Chondrocyte (in vitro differentiated cells): ENCODE measurements at regions not wholly inside any gene's neighbourhood (a gene's known extent, or its start where the extent isn't known, plus 50 kb on each side); places are given as distances from the start of the nearest gene placed in this dataset.

Source experiments
- DNase-seq: peaks from one replicate; pipeline ENCODE4 v3.0.0; 2021; ENCODE audit warnings: mixed read lengths, low spot score
- H3K27ac Mint-ChIP-seq: one replicate; pipeline ENCODE4 v1.8.0; 2021; ENCODE audit warnings: mild to moderate bottlenecking, moderate library complexity, mixed read lengths; ENCODE audit not compliant: unreplicated experiment
- H3K27me3 Mint-ChIP-seq: 2 replicates; pipeline ENCODE4 v1.8.0; 2021; ENCODE audit warnings: low read depth, mixed read lengths
- H3K36me3 Mint-ChIP-seq: 2 replicates; pipeline ENCODE4 v1.8.0; 2021; ENCODE audit warnings: low read depth, mixed read lengths
- H3K4me1 Mint-ChIP-seq: 2 replicates; pipeline ENCODE4 v1.8.0; 2021; ENCODE audit warnings: low read depth, mild to moderate bottlenecking, mixed read lengths
- H3K4me3 Mint-ChIP-seq: one replicate; pipeline ENCODE4 v1.8.0; 2021; ENCODE audit warnings: mild to moderate bottlenecking, moderate library complexity, mixed read lengths; ENCODE audit not compliant: unreplicated experiment
- H3K9me3 Mint-ChIP-seq: 2 replicates; pipeline ENCODE4 v1.8.0; 2021; ENCODE audit warnings: low read depth, mixed read lengths
- TF ChIP-seq, protein P1 (sequence below): fragments of 200-600 bp; sonication (generic); IDR thresholded peaks from 2 replicates; pipeline ENCODE4 v1.5.0; 2021; ENCODE audit warnings: antibody characterized with exemption, mild to moderate bottlenecking, moderate library complexity

- DNase-seq = no peak
- Mint-ChIP-seq H3K36me3 (no peaks in the 10 kb centered on the region), H3K4me3 (no peak overlapping the region), H3K27me3 (no peaks in the 10 kb centered on the region), H3K27ac (no peak overlapping the region), H3K9me3 (peaks cover 4% of the 10 kb centered on the region), H3K4me1 (no peaks in the 10 kb centered on the region)
- TF ChIP-seq, protein P1, sequence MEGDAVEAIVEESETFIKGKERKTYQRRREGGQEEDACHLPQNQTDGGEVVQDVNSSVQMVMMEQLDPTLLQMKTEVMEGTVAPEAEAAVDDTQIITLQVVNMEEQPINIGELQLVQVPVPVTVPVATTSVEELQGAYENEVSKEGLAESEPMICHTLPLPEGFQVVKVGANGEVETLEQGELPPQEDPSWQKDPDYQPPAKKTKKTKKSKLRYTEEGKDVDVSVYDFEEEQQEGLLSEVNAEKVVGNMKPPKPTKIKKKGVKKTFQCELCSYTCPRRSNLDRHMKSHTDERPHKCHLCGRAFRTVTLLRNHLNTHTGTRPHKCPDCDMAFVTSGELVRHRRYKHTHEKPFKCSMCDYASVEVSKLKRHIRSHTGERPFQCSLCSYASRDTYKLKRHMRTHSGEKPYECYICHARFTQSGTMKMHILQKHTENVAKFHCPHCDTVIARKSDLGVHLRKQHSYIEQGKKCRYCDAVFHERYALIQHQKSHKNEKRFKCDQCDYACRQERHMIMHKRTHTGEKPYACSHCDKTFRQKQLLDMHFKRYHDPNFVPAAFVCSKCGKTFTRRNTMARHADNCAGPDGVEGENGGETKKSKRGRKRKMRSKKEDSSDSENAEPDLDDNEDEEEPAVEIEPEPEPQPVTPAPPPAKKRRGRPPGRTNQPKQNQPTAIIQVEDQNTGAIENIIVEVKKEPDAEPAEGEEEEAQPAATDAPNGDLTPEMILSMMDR = no peak
Measured at GRCh38 chr2:139850254-139850890, 1070.2 kb upstream of the NXPH2 start.

GRCh38 chr2:139836769-139837168 is 1056.6 kb upstream of the NXPH2 start:
- Mint-ChIP-seq H3K4me3 (no peak overlapping the region), H3K27me3 (no peaks in the 10 kb centered on the region), H3K27ac (no peak overlapping the region), H3K9me3 (peaks cover 16% of the 10 kb centered on the region), H3K36me3 (no peaks in the 10 kb centered on the region), H3K4me1 (no peaks in the 10 kb centered on the region)
- DNase-seq = no peak
- TF ChIP-seq, protein P1 = no peak

DNA sequence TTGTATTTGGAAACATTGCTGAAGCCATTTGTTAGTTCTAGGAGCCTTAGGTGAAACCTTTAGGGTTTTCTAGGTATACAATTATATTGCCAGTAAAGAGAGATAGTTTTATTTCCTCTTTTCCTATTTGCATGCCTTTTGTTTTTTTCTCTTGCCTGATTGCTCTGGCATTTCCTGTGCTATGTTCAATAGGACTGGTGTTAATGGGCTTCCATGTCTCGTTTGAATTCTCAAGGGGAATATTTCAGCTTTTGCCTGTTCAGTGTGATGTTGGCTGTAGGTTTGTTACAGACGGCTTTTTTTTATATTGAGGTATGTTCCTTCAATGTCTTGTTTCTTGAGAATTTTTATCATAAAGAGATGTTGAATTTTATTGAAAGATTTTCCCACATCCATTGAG is 1054.9 kb upstream of the NXPH2 start:
- TF ChIP-seq, protein P1 = no peak
- H3K27ac Mint-ChIP-seq = no peak overlapping the region
- no peaks in the 10 kb centered on the region for H3K36me3 Mint-ChIP-seq
- no peak for DNase-seq
- no peak overlapping the region for H3K4me3 Mint-ChIP-seq
- H3K9me3 Mint-ChIP-seq = peaks cover 2% of the 10 kb centered on the region
- no peaks in the 10 kb centered on the region for H3K27me3 Mint-ChIP-seq
- no peaks in the 10 kb centered on the region for H3K4me1 Mint-ChIP-seq

DNA sequence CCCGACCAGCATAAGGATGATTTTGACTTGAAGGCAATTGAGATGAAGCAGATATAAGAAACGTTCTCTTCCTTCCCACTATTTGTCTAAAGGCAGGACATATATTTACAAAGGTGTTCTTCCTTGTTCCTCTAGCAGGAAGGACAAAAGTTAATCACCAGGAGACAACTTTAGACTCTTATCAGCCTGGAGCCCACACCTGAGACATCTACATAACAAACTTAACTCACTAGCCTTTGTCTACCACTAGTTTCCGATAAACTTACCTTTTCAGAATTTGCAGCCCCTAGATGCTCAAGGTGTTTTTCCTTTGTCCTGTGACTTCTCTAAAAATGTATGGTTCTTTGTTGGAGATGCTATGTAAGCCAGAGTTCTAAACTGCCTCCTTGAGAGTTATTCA is 1047.8 kb upstream of the NXPH2 start:
- Mint-ChIP-seq H3K27me3 (no peaks in the 10 kb centered on the region), H3K9me3 (no peaks in the 10 kb centered on the region), H3K4me1 (no peaks in the 10 kb centered on the region), H3K27ac (no peak overlapping the region), H3K36me3 (no peaks in the 10 kb centered on the region), H3K4me3 (no peak overlapping the region)
- TF ChIP-seq, protein P1 = no peak
- DNase-seq = no peak

- H3K4me1 Mint-ChIP-seq = no peaks in the 10 kb centered on the region
- TF ChIP-seq, protein P1 = no peak
- no peaks in the 10 kb centered on the region for H3K27me3 Mint-ChIP-seq
- H3K36me3 Mint-ChIP-seq = no peaks in the 10 kb centered on the region
- H3K4me3 Mint-ChIP-seq = no peak overlapping the region
- peaks cover 6% of the 10 kb centered on the region for H3K9me3 Mint-ChIP-seq
- no peak overlapping the region for H3K27ac Mint-ChIP-seq
- no peak for DNase-seq
Measured at GRCh38 chr2:139825726-139826125, 1045.5 kb upstream of the NXPH2 start.
